ENCODE measurements at regions not wholly inside any gene's neighbourhood (a gene's known extent, or its start where the extent isn't known, plus 50 kb on each side); places are given as distances from the start of the nearest gene placed in this dataset.

GRCh38 chr1:112209493-112209892 is 186.5 kb upstream of the CTTNBP2NL start:
- TF ChIP-seq CTCF (IDR thresholded peaks at IDR 0.05; ENCODE audit: extremely low read depth, insufficient read depth, missing control alignments), result no peak
- in situ Hi-C loops (cut with MboI; ENCODE audit: low pct_unique_long_range_greater_than_20kb, low sequenced_read_pairs, unreplicated experiment), result no loop called here
- DNase-seq (ENCODE audit: low spot score), result no peak

- TF ChIP-seq CTCF (IDR thresholded peaks at IDR 0.05; ENCODE audit: extremely low read depth, insufficient read depth, missing control alignments), result no peak
- in situ Hi-C loops (cut with MboI; ENCODE audit: low pct_unique_long_range_greater_than_20kb, low sequenced_read_pairs, unreplicated experiment), result no loop called here
- DNase-seq (ENCODE audit: low spot score), result no peak
These were observed 176.7 kb upstream of the CTTNBP2NL start for GRCh38 chr1:112219267-112219666.

- no peak for DNase-seq (ENCODE audit: low spot score)
- in situ Hi-C loops (cut with MboI; ENCODE audit: low pct_unique_long_range_greater_than_20kb, low sequenced_read_pairs, unreplicated experiment), result no loop called here
- TF ChIP-seq CTCF (IDR thresholded peaks at IDR 0.05; ENCODE audit: extremely low read depth, insufficient read depth, missing control alignments), result no peak
These were observed 165.8 kb upstream of the CTTNBP2NL start for GRCh38 chr1:112230232-112230631.

GRCh38 chr1:112231331-112231730 is 164.7 kb upstream of the CTTNBP2NL start:
- no peak for DNase-seq (ENCODE audit: low spot score)
- no peak for TF ChIP-seq CTCF (IDR thresholded peaks at IDR 0.05; ENCODE audit: extremely low read depth, insufficient read depth, missing control alignments)
- in situ Hi-C loops (cut with MboI; ENCODE audit: low pct_unique_long_range_greater_than_20kb, low sequenced_read_pairs, unreplicated experiment), result no loop called here

GRCh38 chr1:112232848-112233247 is 163.2 kb upstream of the CTTNBP2NL start:
- TF ChIP-seq CTCF (IDR thresholded peaks at IDR 0.05; ENCODE audit: extremely low read depth, insufficient read depth, missing control alignments), result no peak
- no peak for DNase-seq (ENCODE audit: low spot score)
- in situ Hi-C loops (cut with MboI; ENCODE audit: low pct_unique_long_range_greater_than_20kb, low sequenced_read_pairs, unreplicated experiment), result no loop called here

GRCh38 chr1:112234710-112235109 is 161.3 kb upstream of the CTTNBP2NL start:
- no peak for DNase-seq (ENCODE audit: low spot score)
- in situ Hi-C loops (cut with MboI; ENCODE audit: low pct_unique_long_range_greater_than_20kb, low sequenced_read_pairs, unreplicated experiment), result no loop called here
- TF ChIP-seq CTCF (IDR thresholded peaks at IDR 0.05; ENCODE audit: extremely low read depth, insufficient read depth, missing control alignments), result no peak

GRCh38 chr1:112237983-112238545 is 157.9 kb upstream of the CTTNBP2NL start:
- in situ Hi-C loops (cut with MboI; ENCODE audit: low pct_unique_long_range_greater_than_20kb, low sequenced_read_pairs, unreplicated experiment), result no loop called here
- no peak for DNase-seq (ENCODE audit: low spot score)
- TF ChIP-seq CTCF (IDR thresholded peaks at IDR 0.05; ENCODE audit: extremely low read depth, insufficient read depth, missing control alignments), result no peak

All from GM13977 (cell line).